ENCODE measurements at regions not wholly inside any gene's neighbourhood (a gene's known extent, or its start where the extent isn't known, plus 50 kb on each side); places are given as distances from the start of the nearest gene placed in this dataset.

DNA sequence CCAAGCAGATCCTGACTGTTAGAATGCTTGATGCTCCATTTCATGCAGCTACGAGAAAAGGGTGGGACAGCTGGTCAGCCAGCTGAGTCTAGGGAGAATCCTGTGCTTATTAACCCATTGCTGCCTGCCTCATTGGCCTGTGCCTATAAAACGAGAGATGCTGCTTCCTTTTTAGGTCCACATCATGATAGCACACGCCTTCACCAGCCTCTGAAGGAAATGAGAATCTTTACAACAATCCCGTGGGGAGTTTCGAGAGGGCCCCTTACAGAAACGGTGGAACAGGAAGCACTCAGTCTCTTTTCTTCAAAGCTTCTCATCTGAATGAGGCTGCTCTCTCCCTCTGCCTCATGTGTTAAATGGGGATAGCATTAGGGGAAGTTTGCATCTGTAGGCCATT, 147.3 kb upstream of the RFLNA start:
- H3K4me3 ChIP-seq (ENCODE audit: control insufficient read depth, low read depth, low read length): no peak overlapping the region
- DNase-seq (ENCODE audit: low read depth): no peak
- no peak for TF ChIP-seq CTCF (IDR thresholded peaks at IDR 0.05; ENCODE audit: control insufficient read depth, insufficient read depth, low read depth, low read length, missing control alignments)

GRCh38 chr12:124148481-124149273, 146.2 kb upstream of the RFLNA start:
- TF ChIP-seq CTCF (IDR thresholded peaks at IDR 0.05; ENCODE audit: control insufficient read depth, insufficient read depth, low read depth, low read length, missing control alignments): no peak
- DNase-seq (ENCODE audit: low read depth): no peak

DNA sequence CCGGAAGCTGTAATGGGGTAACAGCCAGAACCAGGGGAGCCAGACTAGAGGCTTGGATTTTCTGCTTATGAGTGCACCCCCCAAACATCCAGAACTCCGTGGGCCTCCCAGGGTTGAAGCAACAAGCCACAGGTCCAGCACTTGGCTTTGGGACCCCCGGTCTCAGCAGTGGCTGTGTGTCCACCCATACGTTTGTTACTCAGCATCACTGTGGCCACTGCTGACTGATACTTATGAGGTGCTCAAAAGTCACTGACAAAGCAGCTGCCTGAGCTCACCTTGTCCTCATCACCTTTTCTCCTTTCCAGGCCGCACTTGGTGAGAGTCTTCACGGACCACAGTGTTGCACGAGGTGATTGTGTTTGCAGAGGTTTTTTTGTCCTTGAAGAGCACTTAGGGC, 145.6 kb upstream of the RFLNA start:
- no peak for TF ChIP-seq CTCF (IDR thresholded peaks at IDR 0.05; ENCODE audit: control insufficient read depth, insufficient read depth, low read depth, low read length, missing control alignments)
- DNase-seq (ENCODE audit: low read depth): no peak
- no peak overlapping the region for H3K4me3 ChIP-seq (ENCODE audit: control insufficient read depth, low read depth, low read length)

More at GRCh38 chr12:124148481-124149273, 146.2 kb upstream of the RFLNA start:
- no peak overlapping the region for H3K4me3 ChIP-seq (ENCODE audit: control insufficient read depth, low read depth, low read length)

GRCh38 chr12:124150168-124150567, 144.7 kb upstream of the RFLNA start:
- no peak for TF ChIP-seq CTCF (IDR thresholded peaks at IDR 0.05; ENCODE audit: control insufficient read depth, insufficient read depth, low read depth, low read length, missing control alignments)
- DNase-seq (ENCODE audit: low read depth): no peak
- H3K4me3 ChIP-seq (ENCODE audit: control insufficient read depth, low read depth, low read length): no peak overlapping the region

DNA sequence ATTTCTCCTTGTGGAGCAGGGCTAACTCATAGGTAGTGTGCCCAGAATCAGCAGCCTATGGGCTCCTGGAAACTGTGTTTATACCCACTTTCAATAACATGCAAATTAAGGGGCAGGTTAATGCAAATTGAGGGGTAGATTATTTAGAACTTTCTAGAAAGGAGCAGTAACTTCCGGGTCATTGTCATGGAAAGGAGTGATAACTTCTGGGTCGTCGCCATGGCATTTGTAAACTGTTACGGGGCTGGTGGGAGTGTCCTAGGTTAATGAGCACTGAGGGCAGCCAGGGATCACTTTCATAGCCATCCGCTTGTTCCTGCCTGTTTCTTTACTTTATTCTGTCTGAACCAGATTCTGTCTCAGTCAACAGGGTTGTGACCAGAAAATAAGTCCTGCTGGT, 143.3 kb upstream of the RFLNA start:
- DNase-seq (ENCODE audit: low read depth): no peak
- no peak overlapping the region for H3K4me3 ChIP-seq (ENCODE audit: control insufficient read depth, low read depth, low read length)
- TF ChIP-seq CTCF (IDR thresholded peaks at IDR 0.05; ENCODE audit: control insufficient read depth, insufficient read depth, low read depth, low read length, missing control alignments): no peak

- no peak overlapping the region for H3K4me3 ChIP-seq (ENCODE audit: control insufficient read depth, low read depth, low read length)
- DNase-seq (ENCODE audit: low read depth): no peak
- TF ChIP-seq CTCF (IDR thresholded peaks at IDR 0.05; ENCODE audit: control insufficient read depth, insufficient read depth, low read depth, low read length, missing control alignments): no peak
These were observed 142.2 kb upstream of the RFLNA start for GRCh38 chr12:124152731-124153130.

Measured in AG09309 (cell line).